ENCODE measurements at regions not wholly inside any gene's neighbourhood (a gene's known extent, or its start where the extent isn't known, plus 50 kb on each side); places are given as distances from the start of the nearest gene placed in this dataset.
"Not testable (repeated sequence)": the region's sequence is repeated elsewhere in the genome, so short reads cannot be mapped to it uniquely, and the experiment has no call there.

GRCh38 chr3:189375532-189375931 is 203.8 kb downstream of the TPRG1 start:
- no peak for DNase-seq

GRCh38 chr3:189383630-189384029 is 211.9 kb downstream of the TPRG1 start:
- DNase-seq, result no peak

- not testable (repeated sequence) for DNase-seq
Measured at GRCh38 chr3:189385880-189386279, 214.1 kb downstream of the TPRG1 start.

GRCh38 chr3:189386739-189387138 is 215.0 kb downstream of the TPRG1 start:
- no peak for DNase-seq

GRCh38 chr3:189389346-189389745 is 217.6 kb downstream of the TPRG1 start:
- DNase-seq, result no peak

- DNase-seq, result peak; percentile 93
Measured at GRCh38 chr3:189393598-189393997, 221.8 kb downstream of the TPRG1 start.

- DNase-seq, result no peak
Measured at GRCh38 chr3:189394599-189395121, 222.9 kb downstream of the TPRG1 start.

GRCh38 chr3:189395825-189396224 is 224.1 kb downstream of the TPRG1 start:
- DNase-seq, result no peak

- no peak for DNase-seq
Measured at GRCh38 chr3:189398656-189399055, 226.9 kb downstream of the TPRG1 start.

GRCh38 chr3:189401196-189401595 is 229.4 kb downstream of the TPRG1 start:
- DNase-seq, result no peak

GRCh38 chr3:189403194-189403593 is 228.0 kb upstream of the TP63 start:
- DNase-seq, result peak; percentile 48

GRCh38 chr3:189404024-189404423 is 227.2 kb upstream of the TP63 start:
- no peak for DNase-seq

GRCh38 chr3:189404797-189405484 is 226.2 kb upstream of the TP63 start:
- no peak for DNase-seq

GRCh38 chr3:189406148-189406547 is 225.0 kb upstream of the TP63 start:
- no peak for DNase-seq

GRCh38 chr3:189410522-189410921 is 220.7 kb upstream of the TP63 start:
- DNase-seq, result no peak

GRCh38 chr3:189419038-189419437 is 212.2 kb upstream of the TP63 start:
- peak; percentile 81 for DNase-seq

GRCh38 chr3:189419683-189420082 is 211.5 kb upstream of the TP63 start:
- DNase-seq, result no peak

GRCh38 chr3:189424922-189425321 is 206.3 kb upstream of the TP63 start:
- no peak for DNase-seq

GRCh38 chr3:189429019-189429418 is 202.2 kb upstream of the TP63 start:
- DNase-seq, result no peak

- DNase-seq, result no peak
Measured at GRCh38 chr3:189430166-189430565, 201.0 kb upstream of the TP63 start.

GRCh38 chr3:189442257-189442656 is 188.9 kb upstream of the TP63 start:
- not testable (repeated sequence) for DNase-seq

GRCh38 chr3:189446959-189447560 is 184.1 kb upstream of the TP63 start:
- no peak for DNase-seq

GRCh38 chr3:189449084-189449483 is 182.1 kb upstream of the TP63 start:
- no peak for DNase-seq

GRCh38 chr3:189455009-189455408 is 176.2 kb upstream of the TP63 start:
- DNase-seq, result no peak

All from NCI-H82 (cell line).